ENCODE measurements at regions not wholly inside any gene's neighbourhood (a gene's known extent, or its start where the extent isn't known, plus 50 kb on each side); places are given as distances from the start of the nearest gene placed in this dataset.

GRCh38 chr4:104896660-104897645, 249.7 kb upstream of the TET2 start:
- no peak overlapping the region for H2BK15ac ChIP-seq (ENCODE audit: low read length)
- CTCF ChIA-PET (ENCODE audit: partially characterized antibody) = interaction anchor here (1.3 kb wide), 1 partner anchor 309 kb away, joined by 3 read pairs; no protein-coding TSS in a partner anchor
- H3K27ac ChIP-seq (ENCODE audit: low read depth, low read length) = no peak overlapping the region

More at GRCh38 chr4:104896660-104897645, 249.7 kb upstream of the TET2 start:
- no peak overlapping the region for H3K4ac ChIP-seq (replicated peaks; ENCODE audit: insufficient read length, low read depth, low read length)
- DNase-seq (ENCODE audit: low read depth in 1 of 2, low spot score in 2 of 2) (no peak), FAIRE-seq (no peak)
- H3K9ac ChIP-seq (replicated peaks in 1 of 4; ENCODE audit: extremely low read depth in 1 of 4, low read depth in 3 of 4, low read length in 3 of 4) = no peak overlapping the region
- TF ChIP-seq HDAC2 (IDR thresholded peaks at IDR 0.05; ENCODE audit: borderline replicate concordance in 1 of 2, low read depth in 2 of 2, low read length in 2 of 2) (no peak), TAF1 (IDR thresholded peaks at IDR 0.05; ENCODE audit: low read depth, low read length) (no peak), PHF8 (conservative IDR thresholded peaks at IDR 0.05; ENCODE audit: low read depth, low read length) (no peak), SP1 (IDR thresholded peaks at IDR 0.05; ENCODE audit: low read depth, low read length) (no peak), CTBP2 (IDR thresholded peaks at IDR 0.05; ENCODE audit: borderline replicate concordance, insufficient read depth, insufficient read length, low read length) (no peak), KDM1A (IDR thresholded peaks at IDR 0.05; ENCODE audit: borderline replicate concordance, low read length) (no peak), JUN (IDR thresholded peaks at IDR 0.05; ENCODE audit: low read depth, low read length) (no peak), RBBP5 (IDR thresholded peaks at IDR 0.05; ENCODE audit: borderline replicate concordance, low read depth, low read length) (no peak), MAX (IDR thresholded peaks at IDR 0.05) (no peak)
- no peak overlapping the region for H2BK20ac ChIP-seq (ENCODE audit: low read length)
- H2BK120ac ChIP-seq (replicated peaks; ENCODE audit: low read depth, low read length) = no peak overlapping the region
- no peak overlapping the region for H4K8ac ChIP-seq (ENCODE audit: extremely low read depth, insufficient read depth, low read length)
- H2AK5ac ChIP-seq (ENCODE audit: low read depth, low read length) = no peak overlapping the region
- H3K4me3 ChIP-seq (ENCODE audit: extremely low read depth in 1 of 4, insufficient read depth in 2 of 4, low read depth in 3 of 4, low read length in 4 of 4) = no peak overlapping the region
- H3K56ac ChIP-seq (replicated peaks; ENCODE audit: insufficient read length, low read depth, low read length) = no peak overlapping the region
- no peak overlapping the region for H3K23ac ChIP-seq (ENCODE audit: insufficient read length)
- H2AFZ ChIP-seq (ENCODE audit: low read length) = no peak overlapping the region
- no peaks in the 10 kb centered on the region; a peak in 1 of 8 replicates for H3K36me3 ChIP-seq (ENCODE audit: control insufficient read depth in 2 of 4, insufficient read depth in 4 of 4, low read length in 3 of 4)
- no peaks in the 10 kb centered on the region for H3K79me1 ChIP-seq (ENCODE audit: low read depth, low read length)
- POLR2A ChIA-PET (ENCODE audit: partially characterized antibody) = no interaction called here
- no peaks in the 10 kb centered on the region for H3K79me2 ChIP-seq (ENCODE audit: control insufficient read depth in 1 of 2, insufficient read depth in 2 of 2, low read length in 2 of 2)
- 79% methylated on average over 2 of the region's 2 CpGs; no CpG with 5 or more reads in 1 of the 2 experiments for WGBS, 2 experiments (ENCODE audit: extremely low coverage in 1 of 2, insufficient coverage in 1 of 2, insufficient read length in 1 of 2, insufficient replicate concordance in 2 of 2, low coverage in 1 of 2, low lambda C conversion rate in 2 of 2, missing lambda C conversion rate in 1 of 2)
- H3K4me1 ChIP-seq (replicated peaks in 1 of 4; ENCODE audit: control insufficient read depth in 3 of 4, insufficient read depth in 4 of 4, low read length in 3 of 4) = peaks cover 0 to 2% (median 0%) of the 10 kb centered on the region in 4 experiments; a peak in 1 of 7 replicates
- H3K23me2 ChIP-seq (ENCODE audit: low read depth, low read length) = no peaks in the 10 kb centered on the region
- no peak overlapping the region for H2BK12ac ChIP-seq (ENCODE audit: low read depth, low read length)
- H3K4me2 ChIP-seq (ENCODE audit: insufficient read depth in 1 of 2, low read depth in 2 of 2, low read length in 2 of 2) = no peak overlapping the region
- no peaks in the 10 kb centered on the region for H4K20me1 ChIP-seq (replicated peaks in 1 of 2; ENCODE audit: control insufficient read depth in 1 of 2, insufficient read depth in 2 of 2, low read length in 2 of 2)
- no peak overlapping the region for H4K91ac ChIP-seq (replicated peaks; ENCODE audit: insufficient read length, low read length)
- no peak overlapping the region for H2BK5ac ChIP-seq (ENCODE audit: low read depth, low read length)
- no peaks in the 10 kb centered on the region for H3K27me3 ChIP-seq (replicated peaks in 1 of 4; ENCODE audit: control insufficient read depth in 3 of 4, extremely low read depth in 1 of 4, insufficient read depth in 3 of 4, low read length in 3 of 4)
- H3K18ac ChIP-seq (ENCODE audit: extremely low read depth, low read length) = no peak overlapping the region
- H3K9me3 ChIP-seq (ENCODE audit: insufficient read depth in 2 of 2, low read depth in 1 of 2, low read length in 1 of 2) = 0 out of 4 replicates have a peak, but pooled peaks cover 0 to 2% of the 10 kb centered on the region in 2 experiments
- no peak overlapping the region for H3K14ac ChIP-seq (ENCODE audit: insufficient read length)
- H4K5ac ChIP-seq (ENCODE audit: insufficient read length, low read depth, low read length) = no peak overlapping the region

All from H1 (cell line).